H9 (cell line): ENCODE measurements at regions not wholly inside any gene's neighbourhood (a gene's known extent, or its start where the extent isn't known, plus 50 kb on each side); places are given as distances from the start of the nearest gene placed in this dataset.

Experiments used
- DNase-seq: peaks from one replicate; pipeline ENCODE4 v3.0.0-alpha.2; 2017
- H2AFZ ChIP-seq: one replicate; pipeline ENCODE4 v1.6.1; 2013; ENCODE audit warnings: mild to moderate bottlenecking, low read length, control low read depth, moderate library complexity
- H2AK5ac ChIP-seq: 2 replicates; pipeline ENCODE4 v1.6.1; 2013; ENCODE audit warnings: low read length, control low read depth, mixed read lengths; ENCODE audit not compliant: insufficient read length
- H2BK120ac ChIP-seq: one replicate; pipeline ENCODE4 v1.6.1; 2013; ENCODE audit warnings: low read depth, mild to moderate bottlenecking, low read length, control low read depth, inconsistent platforms; ENCODE audit not compliant: poor library complexity, severe bottlenecking
- H2BK12ac ChIP-seq: 2 replicates; pipeline ENCODE4 v1.6.1; 2013; ENCODE audit warnings: low read length, control low read depth, mixed read lengths, low read depth; ENCODE audit not compliant: insufficient read length
- H2BK15ac ChIP-seq: 2 replicates; pipeline ENCODE4 v1.6.1; 2013; ENCODE audit warnings: low read depth, low read length, control low read depth
- H2BK20ac ChIP-seq: one replicate; pipeline ENCODE4 v1.6.1; 2013; ENCODE audit warnings: low read depth, mild to moderate bottlenecking, low read length, control low read depth, inconsistent platforms; ENCODE audit not compliant: poor library complexity, severe bottlenecking
- H2BK5ac ChIP-seq: 2 replicates; pipeline ENCODE4 v1.6.1; 2013; ENCODE audit warnings: low read length, control low read depth, mixed read lengths; ENCODE audit not compliant: insufficient read length
- H3K14ac ChIP-seq: 2 replicates; pipeline ENCODE4 v1.6.1; 2013; ENCODE audit warnings: low read length, control low read depth; ENCODE audit not compliant: insufficient read depth
- H3K18ac ChIP-seq: 2 replicates; pipeline ENCODE4 v1.6.1; 2013; ENCODE audit warnings: low read depth, mild to moderate bottlenecking, mixed read lengths, low read length, control low read depth; ENCODE audit not compliant: insufficient read length
- H3K23ac ChIP-seq: 2 replicates; pipeline ENCODE4 v1.6.1; 2013; ENCODE audit warnings: low read length, control low read depth, mixed read lengths, low read depth; ENCODE audit not compliant: insufficient read length
- H3K23me2 ChIP-seq: 2 replicates; pipeline ENCODE4 v1.6.1; 2013; ENCODE audit warnings: low read depth, mild to moderate bottlenecking, mixed read lengths, low read length, control low read depth; ENCODE audit not compliant: insufficient read length, poor library complexity, severe bottlenecking
- H3K27ac ChIP-seq: 2 replicates; pipeline ENCODE4 v1.5.1; 2013; ENCODE audit warnings: low read length, control low read depth, mixed read lengths, low read depth; ENCODE audit not compliant: insufficient read length
- H3K27me3 ChIP-seq: 2 replicates; pipeline ENCODE4 v1.6.1; 2013; ENCODE audit warnings: low read length, control low read depth, inconsistent platforms; ENCODE audit not compliant: insufficient read depth
- H3K4ac ChIP-seq: 2 replicates; pipeline ENCODE4 v1.6.1; 2013; ENCODE audit warnings: low read depth, mild to moderate bottlenecking, control low read depth, inconsistent platforms, low read length, moderate library complexity
- H3K4me1 ChIP-seq: 2 replicates; pipeline ENCODE4 v1.6.1; 2013; ENCODE audit warnings: low read length, control low read depth, inconsistent platforms; ENCODE audit not compliant: insufficient read depth
- H3K4me2 ChIP-seq: 2 replicates; pipeline ENCODE4 v1.6.1; 2013; ENCODE audit warnings: low read length, control low read depth, mixed read lengths; ENCODE audit not compliant: insufficient read length, insufficient read depth
- H3K56ac ChIP-seq: 2 replicates; pipeline ENCODE4 v1.6.1; 2013; ENCODE audit warnings: low read depth, mild to moderate bottlenecking, mixed read lengths, low read length, control low read depth; ENCODE audit not compliant: insufficient read length
- H3K79me1 ChIP-seq: 2 replicates; pipeline ENCODE4 v1.6.1; 2013; ENCODE audit warnings: low read depth, mild to moderate bottlenecking, moderate library complexity, low read length, control low read depth, inconsistent platforms; ENCODE audit not compliant: insufficient read depth, poor library complexity, severe bottlenecking
- H3K79me2 ChIP-seq: 2 replicates; pipeline ENCODE4 v1.6.1; 2013; ENCODE audit warnings: low read length, control low read depth, inconsistent platforms; ENCODE audit not compliant: insufficient read depth
- H3K9ac ChIP-seq: 2 replicates; pipeline ENCODE4 v1.6.1; 2013; ENCODE audit warnings: low read length, control low read depth, mixed read lengths; ENCODE audit not compliant: insufficient read length; ENCODE audit errors: extremely low read depth
- H3K9me3 ChIP-seq: one replicate; pipeline ENCODE4 v1.6.1; 2013; ENCODE audit warnings: low read depth, low read length, inconsistent platforms; ENCODE audit not compliant: control insufficient read depth
- H3T11ph ChIP-seq: one replicate; pipeline ENCODE4 v1.6.1; 2013; ENCODE audit warnings: mild to moderate bottlenecking, low read length, control low read depth, inconsistent platforms
- H4K20me1 ChIP-seq: one replicate; pipeline ENCODE4 v1.6.1; 2013; ENCODE audit not compliant: control insufficient read depth, insufficient read length, insufficient read depth
- H4K5ac ChIP-seq: 2 replicates; pipeline ENCODE4 v1.6.1; 2013; ENCODE audit warnings: low read depth, mild to moderate bottlenecking, mixed read lengths, low read length, control low read depth; ENCODE audit not compliant: insufficient read length
- H4K8ac ChIP-seq: replicated peaks from 2 replicates; pipeline ENCODE4 v1.6.1; 2013; ENCODE audit warnings: low read length, control low read depth, mixed read lengths, low read depth; ENCODE audit not compliant: insufficient read length
- H4K91ac ChIP-seq: 2 replicates; pipeline ENCODE4 v1.6.1; 2013; ENCODE audit warnings: low read depth, mild to moderate bottlenecking, moderate library complexity, mixed read lengths, low read length, control low read depth; ENCODE audit not compliant: insufficient read length
- H3K27ac Mint-ChIP-seq, 3 experiments: 2 replicates in 2 of 3; 3 replicates in 1 of 3; pipeline ENCODE4 v1.8.0; 2020 to 2021; ENCODE audit warnings: mixed read lengths in 3 of 3, mild to moderate bottlenecking in 1 of 3, moderate library complexity in 1 of 3
- H3K27me3 Mint-ChIP-seq: 2 replicates; pipeline ENCODE4 v1.8.0; 2021; ENCODE audit warnings: low read depth, mild to moderate bottlenecking, moderate library complexity, mixed read lengths
- H3K36me3 Mint-ChIP-seq, 3 experiments: 2 replicates in 2 of 3; 3 replicates in 1 of 3; pipeline ENCODE4 v1.8.0; 2020 to 2021; ENCODE audit warnings: low read depth in 3 of 3, mixed read lengths in 3 of 3; ENCODE audit not compliant: insufficient read depth in 1 of 3
- H3K4me1 Mint-ChIP-seq, 2 experiments: 2 replicates each; pipeline ENCODE4 v1.8.0; 2020; ENCODE audit warnings: mixed read lengths in 2 of 2
- H3K4me3 Mint-ChIP-seq, 2 experiments: 2 replicates in 1 of 2; 3 replicates in 1 of 2; pipeline ENCODE4 v1.8.0; 2020 to 2021; ENCODE audit warnings: mild to moderate bottlenecking in 2 of 2, mixed read lengths in 2 of 2, moderate library complexity in 1 of 2
- H3K9me3 Mint-ChIP-seq, 2 experiments: 2 replicates in 1 of 2; 3 replicates in 1 of 2; pipeline ENCODE4 v1.8.0; 2020; ENCODE audit warnings: mild to moderate bottlenecking in 2 of 2, mixed read lengths in 2 of 2, moderate library complexity in 1 of 2
- WGBS: extraction: QIAGEN DNeasy Blood & Tissue Kit; methylation state at CpG from one replicate; pipeline ENCODE4 v1.1.7; 2013; ENCODE audit warnings: missing lambda C conversion rate, low lambda C conversion rate, mixed read lengths; ENCODE audit not compliant: insufficient read length; ENCODE audit errors: extremely low coverage; 5-methylcytosine and 5-hydroxymethylcytosine counted together
- TF ChIP-seq, protein P1 (sequence below): fragments of 200-600 bp; sonication (generic); conservative IDR thresholded peaks from 3 replicates; pipeline ENCODE4 v1.8.0; 2021; ENCODE audit warnings: antibody characterized with exemption, mild to moderate bottlenecking

DNA sequence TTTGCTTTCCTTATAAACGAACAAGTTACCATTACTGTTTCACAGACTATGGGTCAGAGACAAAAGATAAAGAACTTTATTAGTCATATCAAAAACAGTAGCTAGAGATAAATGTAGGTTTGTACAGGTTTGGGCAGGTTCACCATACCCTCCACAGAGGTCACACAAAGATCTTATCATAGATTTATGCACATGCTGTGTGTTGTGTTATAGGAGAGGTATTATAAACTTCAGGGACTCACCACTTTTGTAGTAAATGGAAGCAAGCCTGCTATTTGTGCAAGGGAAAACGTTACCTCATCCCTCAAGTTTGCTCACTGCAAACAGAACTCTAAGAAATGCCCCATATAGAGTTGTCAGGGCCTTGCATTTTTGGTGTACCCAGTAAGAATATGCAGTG lies 584.5 kb upstream of the LRRTM1 start:
- WGBS: no CpG with 5 or more reads among the region's 2 CpGs
- Histone ChIP-seq H3K9me3 (no peaks in the 10 kb centered on the region), H4K8ac (no peak overlapping the region), H2BK15ac (no peak overlapping the region), H3K79me1 (no peaks in the 10 kb centered on the region), H3K56ac (no peak overlapping the region), H3K4me1 (no peaks in the 10 kb centered on the region; the same call in 1 of the 2 replicates), H2BK12ac (no peak overlapping the region), H4K91ac (no peak overlapping the region), H2AK5ac (no peak overlapping the region), H3T11ph (no peak overlapping the region), H3K9ac (no peak overlapping the region), H3K4me2 (no peak overlapping the region), H3K18ac (no peak overlapping the region), H2AFZ (no peak overlapping the region), H2BK20ac (no peak overlapping the region), H3K27me3 (no peaks in the 10 kb centered on the region), H3K23ac (no peak overlapping the region), H4K20me1 (no peaks in the 10 kb centered on the region), H4K5ac (no peak overlapping the region), H2BK5ac (no peak overlapping the region), H3K27ac (no peak overlapping the region), H3K4ac (no peak overlapping the region), H3K79me2 (no peaks in the 10 kb centered on the region), H3K14ac (no peak overlapping the region), H3K23me2 (no peaks in the 10 kb centered on the region), H2BK120ac (no peak overlapping the region)
- Mint-ChIP-seq H3K9me3 (no peaks in the 10 kb centered on the region), H3K27me3 (no peaks in the 10 kb centered on the region), H3K4me1 (peaks cover 19 to 20% of the 10 kb centered on the region in 2 experiments), H3K4me3 (no peak overlapping the region), H3K27ac (no peak overlapping the region), H3K36me3 (no peaks in the 10 kb centered on the region)
- no peak for DNase-seq
- TF ChIP-seq, protein P1, sequence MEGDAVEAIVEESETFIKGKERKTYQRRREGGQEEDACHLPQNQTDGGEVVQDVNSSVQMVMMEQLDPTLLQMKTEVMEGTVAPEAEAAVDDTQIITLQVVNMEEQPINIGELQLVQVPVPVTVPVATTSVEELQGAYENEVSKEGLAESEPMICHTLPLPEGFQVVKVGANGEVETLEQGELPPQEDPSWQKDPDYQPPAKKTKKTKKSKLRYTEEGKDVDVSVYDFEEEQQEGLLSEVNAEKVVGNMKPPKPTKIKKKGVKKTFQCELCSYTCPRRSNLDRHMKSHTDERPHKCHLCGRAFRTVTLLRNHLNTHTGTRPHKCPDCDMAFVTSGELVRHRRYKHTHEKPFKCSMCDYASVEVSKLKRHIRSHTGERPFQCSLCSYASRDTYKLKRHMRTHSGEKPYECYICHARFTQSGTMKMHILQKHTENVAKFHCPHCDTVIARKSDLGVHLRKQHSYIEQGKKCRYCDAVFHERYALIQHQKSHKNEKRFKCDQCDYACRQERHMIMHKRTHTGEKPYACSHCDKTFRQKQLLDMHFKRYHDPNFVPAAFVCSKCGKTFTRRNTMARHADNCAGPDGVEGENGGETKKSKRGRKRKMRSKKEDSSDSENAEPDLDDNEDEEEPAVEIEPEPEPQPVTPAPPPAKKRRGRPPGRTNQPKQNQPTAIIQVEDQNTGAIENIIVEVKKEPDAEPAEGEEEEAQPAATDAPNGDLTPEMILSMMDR: no peak
